SK-N-SH (cell line): ENCODE measurements at regions not wholly inside any gene's neighbourhood (a gene's known extent, or its start where the extent isn't known, plus 50 kb on each side); places are given as distances from the start of the nearest gene placed in this dataset.

Experiments
- CTCF ChIA-PET: fragments of 300-600, 350-600 bp; formaldehyde crosslinking; extraction: SDS; loops from one replicate; lab custom pipeline; 2021; lab: Yijun Ruan, JAX
- POLR2A ChIA-PET: fragments of 350-600 bp; sonication (Branson Sonifier 250); formaldehyde crosslinking; extraction: SDS; loops from one replicate; lab custom pipeline; 2020; ENCODE audit warnings: antibody characterized with exemption, inconsistent platforms; lab: Yijun Ruan, JAX
- DNase-seq: peaks from one replicate; pipeline ENCODE4 v3.0.0; 2012
- H2AFZ ChIP-seq: fragments of 200-600 bp; sonication (generic); 2 replicates; pipeline ENCODE4 v1.8.1; 2016; ENCODE audit warnings: antibody characterized with exemption, mild to moderate bottlenecking, low read depth
- H3F3A ChIP-seq: fragments of 200-600 bp; sonication (generic); replicated peaks from 2 replicates; pipeline ENCODE3; 2016; ENCODE audit warnings: antibody characterized with exemption, mild to moderate bottlenecking; ENCODE audit not compliant: insufficient read depth
- H3K27ac ChIP-seq, 2 experiments: fragments of 200-500 bp in 1 of 2; fragments of 200-600 bp in 1 of 2; sonication (Bioruptor generic) in 1 of 2; sonication (generic), shearing (Covaris generic) in 1 of 2; 2 replicates each; pipeline versions ENCODE4 v1.5.1 to v1.6.1; 2014 to 2016; ENCODE audit warnings: low read depth in 2 of 2, inconsistent platforms in 1 of 2, low read length in 1 of 2, mild to moderate bottlenecking in 1 of 2, mixed read lengths in 1 of 2
- H3K27me3 ChIP-seq: fragments of 200-600 bp; sonication (generic), shearing (Covaris generic); 2 replicates; pipeline ENCODE4 v1.6.1; 2016; ENCODE audit warnings: mixed run types; ENCODE audit not compliant: insufficient read depth
- H3K36me3 ChIP-seq, 2 experiments: fragments of 200-500 bp in 1 of 2; fragments of 200-600 bp in 1 of 2; sonication (Bioruptor generic) in 1 of 2; sonication (generic) in 1 of 2; replicated peaks in 1 of 2; 2 replicates each; pipeline versions ENCODE3 to v1.5.1; 2014 to 2016; ENCODE audit warnings: low read length in 1 of 2, mild to moderate bottlenecking in 1 of 2; ENCODE audit not compliant: insufficient read depth in 2 of 2, control insufficient read depth in 1 of 2
- H3K4me1 ChIP-seq, 2 experiments: fragments of 200-500 bp in 1 of 2; fragments of 200-600 bp in 1 of 2; sonication (Bioruptor generic) in 1 of 2; sonication (generic), shearing (Covaris generic) in 1 of 2; 2 replicates each; pipeline versions ENCODE4 v1.5.1 to v1.6.1; 2014 to 2016; ENCODE audit warnings: low read depth in 1 of 2, low read length in 1 of 2, mixed run types in 1 of 2; ENCODE audit not compliant: insufficient read depth in 2 of 2, control insufficient read depth in 1 of 2
- H3K4me2 ChIP-seq: fragments of 200-600 bp; sonication (generic), shearing (Covaris generic); 2 replicates; pipeline ENCODE4 v1.6.1; 2017; ENCODE audit warnings: mixed run types
- H3K4me3 ChIP-seq, 2 experiments: fragments of 200-500 bp in 1 of 2; fragments of 200-600 bp in 1 of 2; sonication (Bioruptor generic) in 1 of 2; sonication (generic), shearing (Covaris generic) in 1 of 2; 2 replicates each; pipeline versions ENCODE4 v1.5.1 to v1.8.1; 2014 to 2016; ENCODE audit warnings: low read depth in 2 of 2, inconsistent platforms in 1 of 2, low read length in 1 of 2, mild to moderate bottlenecking in 1 of 2, mixed read lengths in 1 of 2, moderate library complexity in 1 of 2
- H3K79me2 ChIP-seq: fragments of 200-600 bp; sonication (generic); 2 replicates; pipeline ENCODE4 v1.8.1; 2017; ENCODE audit warnings: mild to moderate bottlenecking; ENCODE audit not compliant: insufficient read depth
- H3K9ac ChIP-seq: fragments of 200-600 bp; sonication (generic); 2 replicates; pipeline ENCODE4 v1.6.1; 2017; ENCODE audit warnings: mixed run types
- H3K9me2 ChIP-seq: fragments of 200-600 bp; sonication (generic); 2 replicates; pipeline ENCODE4 v1.6.1; 2017; ENCODE audit warnings: mixed run types
- H3K9me3 ChIP-seq: fragments of 200-600 bp; sonication (generic); 2 replicates; pipeline ENCODE4 v1.6.1; 2017; ENCODE audit warnings: mixed run types, mild to moderate bottlenecking, moderate library complexity
- H4K20me1 ChIP-seq: fragments of 200-600 bp; sonication (generic); 2 replicates; pipeline ENCODE4 v1.6.1; 2017; ENCODE audit warnings: mild to moderate bottlenecking, mixed run types; ENCODE audit not compliant: insufficient read depth
- EP300 ChIP-seq, 2 experiments: IDR thresholded peaks; 2 replicates each; pipeline versions ENCODE4 v1.4.0 to v1.6.1; 2012; ENCODE audit warnings: borderline replicate concordance in 1 of 2, low read depth in 1 of 2, low read length in 1 of 2
- EZH2phosphoT487 ChIP-seq: fragments of 200-600 bp; sonication (generic); IDR thresholded peaks from 2 replicates; pipeline ENCODE4 v1.6.1; 2017; ENCODE audit warnings: low read depth, mixed run types, mild to moderate bottlenecking, antibody characterized with exemption, moderate library complexity, borderline replicate concordance
- FOXJ3 ChIP-seq: sonication (generic); formaldehyde crosslinking; IDR thresholded peaks from 2 replicates; pipeline ENCODE4 v1.5.1; 2020; ENCODE audit warnings: mild to moderate bottlenecking, missing genetic modification reagents
- GABPA ChIP-seq: IDR thresholded peaks from 2 replicates; pipeline ENCODE4 v1.4.0; 2012; ENCODE audit warnings: low read depth, mild to moderate bottlenecking
- GATA2 ChIP-seq: sonication (generic); formaldehyde crosslinking; IDR thresholded peaks from 2 replicates; pipeline ENCODE4 v1.5.0; 2020; ENCODE audit warnings: mild to moderate bottlenecking, missing genetic modification reagents
- MEF2A ChIP-seq: IDR thresholded peaks from 2 replicates; pipeline ENCODE4 v1.4.0; 2012; ENCODE audit warnings: low read depth, borderline replicate concordance
- RXRA ChIP-seq: IDR thresholded peaks from 2 replicates; pipeline ENCODE4 v1.4.0; 2012; ENCODE audit warnings: low read depth, mild to moderate bottlenecking, borderline replicate concordance
- SIN3A ChIP-seq: IDR thresholded peaks from 2 replicates; pipeline ENCODE4 v1.6.1; 2012; ENCODE audit warnings: low read depth, mild to moderate bottlenecking, low read length, moderate library complexity, borderline replicate concordance
- SMC3 ChIP-seq: IDR thresholded peaks from 2 replicates; pipeline ENCODE4 v1.6.1; 2012; ENCODE audit warnings: low read depth, low read length, improper control_type of control experiment
- TAF1 ChIP-seq: IDR thresholded peaks from 2 replicates; pipeline ENCODE4 v1.6.1; 2012; ENCODE audit warnings: low read depth, mild to moderate bottlenecking, low read length, moderate library complexity, borderline replicate concordance
- WGBS: methylation state at CpG from one replicate; pipeline ENCODE4 v1.1.6; 2017; ENCODE audit warnings: low lambda C conversion rate; 5-methylcytosine and 5-hydroxymethylcytosine counted together
- TF ChIP-seq, protein P1 (sequence below): fragments of 150-350 bp; IDR thresholded peaks from 2 replicates; pipeline ENCODE4 v1.6.1; 2016; ENCODE audit warnings: mild to moderate bottlenecking, low read depth, low read length
- TF ChIP-seq, protein P2 (sequence below): IDR thresholded peaks from 2 replicates; pipeline ENCODE4; 2012
- TF ChIP-seq, protein P3 (sequence below): IDR thresholded peaks from 2 replicates; pipeline ENCODE4 v1.4.0; 2012; ENCODE audit warnings: low read depth, borderline replicate concordance
- TF ChIP-seq, protein P4 (sequence below): IDR thresholded peaks from 2 replicates; pipeline ENCODE4 v1.6.1; 2012; ENCODE audit warnings: mild to moderate bottlenecking, low read depth, low read length, moderate library complexity
- TF ChIP-seq, protein P5 (sequence below): IDR thresholded peaks from 2 replicates; pipeline ENCODE4 v1.4.0; 2012; ENCODE audit warnings: low read depth, borderline replicate concordance

DNA sequence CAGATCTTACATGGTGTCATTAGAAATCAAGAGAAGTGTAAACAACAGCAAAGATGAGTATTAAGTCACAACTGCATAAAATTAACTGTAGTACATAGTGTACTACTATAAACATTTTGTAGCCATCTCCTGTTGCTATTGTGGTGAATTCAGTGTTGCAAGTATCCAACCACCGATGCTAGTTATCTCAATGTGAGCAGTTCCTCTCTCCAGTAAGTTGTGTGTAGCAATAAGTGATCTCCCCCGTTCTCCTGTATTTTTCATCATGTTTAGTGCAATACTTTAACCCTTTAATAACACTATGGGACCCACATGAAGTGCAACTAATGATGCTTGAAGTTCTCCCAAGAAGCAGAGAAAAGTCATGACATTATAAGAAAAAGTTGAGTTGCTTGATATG, 264.7 kb upstream of the KCNH8 start (continued):
- TF ChIP-seq, protein P1, sequence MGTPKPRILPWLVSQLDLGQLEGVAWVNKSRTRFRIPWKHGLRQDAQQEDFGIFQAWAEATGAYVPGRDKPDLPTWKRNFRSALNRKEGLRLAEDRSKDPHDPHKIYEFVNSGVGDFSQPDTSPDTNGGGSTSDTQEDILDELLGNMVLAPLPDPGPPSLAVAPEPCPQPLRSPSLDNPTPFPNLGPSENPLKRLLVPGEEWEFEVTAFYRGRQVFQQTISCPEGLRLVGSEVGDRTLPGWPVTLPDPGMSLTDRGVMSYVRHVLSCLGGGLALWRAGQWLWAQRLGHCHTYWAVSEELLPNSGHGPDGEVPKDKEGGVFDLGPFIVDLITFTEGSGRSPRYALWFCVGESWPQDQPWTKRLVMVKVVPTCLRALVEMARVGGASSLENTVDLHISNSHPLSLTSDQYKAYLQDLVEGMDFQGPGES = no peak
- TF ChIP-seq FOXJ3 (no peak), EZH2phosphoT487 (no peak)
- TF ChIP-seq, protein P2, sequence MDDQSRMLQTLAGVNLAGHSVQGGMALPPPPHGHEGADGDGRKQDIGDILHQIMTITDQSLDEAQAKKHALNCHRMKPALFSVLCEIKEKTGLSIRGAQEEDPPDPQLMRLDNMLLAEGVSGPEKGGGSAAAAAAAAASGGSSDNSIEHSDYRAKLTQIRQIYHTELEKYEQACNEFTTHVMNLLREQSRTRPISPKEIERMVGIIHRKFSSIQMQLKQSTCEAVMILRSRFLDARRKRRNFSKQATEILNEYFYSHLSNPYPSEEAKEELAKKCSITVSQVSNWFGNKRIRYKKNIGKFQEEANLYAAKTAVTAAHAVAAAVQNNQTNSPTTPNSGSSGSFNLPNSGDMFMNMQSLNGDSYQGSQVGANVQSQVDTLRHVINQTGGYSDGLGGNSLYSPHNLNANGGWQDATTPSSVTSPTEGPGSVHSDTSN = no peak

DNA sequence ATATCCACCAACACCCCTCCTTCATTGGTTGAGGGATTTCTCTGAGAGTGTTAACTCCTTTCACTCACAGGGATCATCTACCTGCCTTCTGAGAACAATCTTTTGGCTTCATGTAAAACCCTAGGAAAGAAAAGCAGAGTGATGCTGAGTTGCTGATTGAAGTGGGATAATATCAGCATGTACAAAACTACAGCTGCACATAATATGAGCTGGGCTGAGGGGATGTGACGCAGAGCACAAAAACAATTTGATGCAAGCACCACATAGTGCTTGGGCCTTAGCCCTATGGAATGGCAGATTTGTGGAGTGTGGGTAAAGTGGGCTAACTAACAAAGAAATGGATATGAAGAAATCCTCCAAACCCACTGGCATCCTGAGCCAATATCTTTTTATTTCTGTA, 267.6 kb upstream of the KCNH8 start:
- Histone ChIP-seq H3F3A (no peaks in the 10 kb centered on the region), H3K27me3 (no peaks in the 10 kb centered on the region), H3K36me3 (no peaks in the 10 kb centered on the region), H3K9ac (no peak overlapping the region), H3K27ac (no peak overlapping the region), H3K4me1 (no peaks in the 10 kb centered on the region), H3K4me2 (no peak overlapping the region), H2AFZ (no peak overlapping the region), H3K79me2 (no peaks in the 10 kb centered on the region), H3K9me3 (no peaks in the 10 kb centered on the region), H3K4me3 (no peak overlapping the region)
- WGBS = 63% methylated on average over 1 of the region's 1 CpG
- ChIA-PET POLR2A (no interaction called here), CTCF (interaction anchor here (1.0 kb wide), 1 partner anchor 10 kb away, joined by 3 read pairs; no protein-coding TSS in a partner anchor)
- TF ChIP-seq RXRA (no peak), GATA2 (CRISPR knock-in tag) (no peak), EP300 (IDR thresholded peaks at IDR 0.05; ENCODE audit: borderline replicate concordance in 1 of 2, low read depth in 1 of 2, low read length in 1 of 2) (no peak), SMC3 (no peak), MEF2A (no peak), GABPA (no peak), SIN3A (no peak), TAF1 (no peak)
- TF ChIP-seq, protein P1 = no peak
- TF ChIP-seq, protein P3, sequence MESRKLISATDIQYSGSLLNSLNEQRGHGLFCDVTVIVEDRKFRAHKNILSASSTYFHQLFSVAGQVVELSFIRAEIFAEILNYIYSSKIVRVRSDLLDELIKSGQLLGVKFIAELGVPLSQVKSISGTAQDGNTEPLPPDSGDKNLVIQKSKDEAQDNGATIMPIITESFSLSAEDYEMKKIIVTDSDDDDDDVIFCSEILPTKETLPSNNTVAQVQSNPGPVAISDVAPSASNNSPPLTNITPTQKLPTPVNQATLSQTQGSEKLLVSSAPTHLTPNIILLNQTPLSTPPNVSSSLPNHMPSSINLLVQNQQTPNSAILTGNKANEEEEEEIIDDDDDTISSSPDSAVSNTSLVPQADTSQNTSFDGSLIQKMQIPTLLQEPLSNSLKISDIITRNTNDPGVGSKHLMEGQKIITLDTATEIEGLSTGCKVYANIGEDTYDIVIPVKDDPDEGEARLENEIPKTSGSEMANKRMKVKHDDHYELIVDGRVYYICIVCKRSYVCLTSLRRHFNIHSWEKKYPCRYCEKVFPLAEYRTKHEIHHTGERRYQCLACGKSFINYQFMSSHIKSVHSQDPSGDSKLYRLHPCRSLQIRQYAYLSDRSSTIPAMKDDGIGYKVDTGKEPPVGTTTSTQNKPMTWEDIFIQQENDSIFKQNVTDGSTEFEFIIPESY = no peak
- TF ChIP-seq, protein P4, sequence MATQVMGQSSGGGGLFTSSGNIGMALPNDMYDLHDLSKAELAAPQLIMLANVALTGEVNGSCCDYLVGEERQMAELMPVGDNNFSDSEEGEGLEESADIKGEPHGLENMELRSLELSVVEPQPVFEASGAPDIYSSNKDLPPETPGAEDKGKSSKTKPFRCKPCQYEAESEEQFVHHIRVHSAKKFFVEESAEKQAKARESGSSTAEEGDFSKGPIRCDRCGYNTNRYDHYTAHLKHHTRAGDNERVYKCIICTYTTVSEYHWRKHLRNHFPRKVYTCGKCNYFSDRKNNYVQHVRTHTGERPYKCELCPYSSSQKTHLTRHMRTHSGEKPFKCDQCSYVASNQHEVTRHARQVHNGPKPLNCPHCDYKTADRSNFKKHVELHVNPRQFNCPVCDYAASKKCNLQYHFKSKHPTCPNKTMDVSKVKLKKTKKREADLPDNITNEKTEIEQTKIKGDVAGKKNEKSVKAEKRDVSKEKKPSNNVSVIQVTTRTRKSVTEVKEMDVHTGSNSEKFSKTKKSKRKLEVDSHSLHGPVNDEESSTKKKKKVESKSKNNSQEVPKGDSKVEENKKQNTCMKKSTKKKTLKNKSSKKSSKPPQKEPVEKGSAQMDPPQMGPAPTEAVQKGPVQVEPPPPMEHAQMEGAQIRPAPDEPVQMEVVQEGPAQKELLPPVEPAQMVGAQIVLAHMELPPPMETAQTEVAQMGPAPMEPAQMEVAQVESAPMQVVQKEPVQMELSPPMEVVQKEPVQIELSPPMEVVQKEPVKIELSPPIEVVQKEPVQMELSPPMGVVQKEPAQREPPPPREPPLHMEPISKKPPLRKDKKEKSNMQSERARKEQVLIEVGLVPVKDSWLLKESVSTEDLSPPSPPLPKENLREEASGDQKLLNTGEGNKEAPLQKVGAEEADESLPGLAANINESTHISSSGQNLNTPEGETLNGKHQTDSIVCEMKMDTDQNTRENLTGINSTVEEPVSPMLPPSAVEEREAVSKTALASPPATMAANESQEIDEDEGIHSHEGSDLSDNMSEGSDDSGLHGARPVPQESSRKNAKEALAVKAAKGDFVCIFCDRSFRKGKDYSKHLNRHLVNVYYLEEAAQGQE = no peak
- TF ChIP-seq, protein P5, sequence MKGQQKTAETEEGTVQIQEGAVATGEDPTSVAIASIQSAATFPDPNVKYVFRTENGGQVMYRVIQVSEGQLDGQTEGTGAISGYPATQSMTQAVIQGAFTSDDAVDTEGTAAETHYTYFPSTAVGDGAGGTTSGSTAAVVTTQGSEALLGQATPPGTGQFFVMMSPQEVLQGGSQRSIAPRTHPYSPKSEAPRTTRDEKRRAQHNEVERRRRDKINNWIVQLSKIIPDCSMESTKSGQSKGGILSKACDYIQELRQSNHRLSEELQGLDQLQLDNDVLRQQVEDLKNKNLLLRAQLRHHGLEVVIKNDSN = no peak
- TF ChIP-seq, protein P2 = no peak
- TF ChIP-seq, all 33 proteins: peak for 0
- DNase-seq = no peak
- Histone ChIP-seq H4K20me1 (no peaks in the 10 kb centered on the region), H3K9me2 (no peaks in the 10 kb centered on the region)
